ENCODE measurements at regions not wholly inside any gene's neighbourhood (a gene's known extent, or its start where the extent isn't known, plus 50 kb on each side); places are given as distances from the start of the nearest gene placed in this dataset.

DNA sequence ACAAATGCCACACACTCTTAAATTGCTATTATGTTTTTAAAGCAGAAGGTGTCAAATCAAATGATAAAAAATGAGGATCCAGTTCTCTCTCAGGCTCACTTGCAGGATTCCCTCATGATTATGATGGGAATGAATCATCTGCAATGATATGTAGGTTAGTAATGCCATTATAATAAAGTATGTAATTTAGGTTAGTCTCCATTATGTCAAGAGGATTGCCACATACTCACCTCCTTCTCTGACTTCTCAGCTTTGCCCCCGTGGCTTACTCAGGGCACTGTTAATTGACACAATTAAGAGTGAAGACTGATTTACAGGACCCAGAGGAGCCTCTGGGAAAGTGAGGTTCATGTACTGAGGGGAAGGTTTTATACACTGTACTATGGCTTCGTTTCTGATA, 591.7 kb upstream of the NRSN1 start:
- Histone ChIP-seq H3K9ac (ENCODE audit: low read depth, low read length) (no peak overlapping the region), H3K9me3 (ENCODE audit: control insufficient read depth, insufficient read depth, low read length) (no peaks in the 10 kb centered on the region), H3K4me2 (ENCODE audit: low read depth, low read length) (no peak overlapping the region), H3K23ac (ENCODE audit: low read depth, low read length) (no peak overlapping the region), H3K36me3 (ENCODE audit: control insufficient read depth, insufficient read depth, low read length) (no peaks in the 10 kb centered on the region), H4K20me1 (ENCODE audit: insufficient read depth, low read length) (no peaks in the 10 kb centered on the region), H3K27me3 (ENCODE audit: control insufficient read depth, insufficient read depth, low read length) (no peaks in the 10 kb centered on the region), H3K4me3 (ENCODE audit: insufficient read depth, low read depth, low read length) (no peak overlapping the region), H3K18ac (ENCODE audit: low read depth, low read length) (no peak overlapping the region), H2AK9ac (replicated peaks; ENCODE audit: low read depth, low read length, poor library complexity) (no peak overlapping the region), H4K91ac (ENCODE audit: insufficient read depth, low read depth, low read length) (no peak overlapping the region), H3K4ac (ENCODE audit: low read depth, low read length) (no peak overlapping the region), H2BK5ac (ENCODE audit: low read depth, low read length, poor library complexity, severe bottlenecking) (no peak overlapping the region), H3K56ac (ENCODE audit: extremely low read depth, insufficient read depth, low read length) (no peak overlapping the region), H3K27ac (ENCODE audit: insufficient read depth, low read length) (no peak overlapping the region), H4K5ac (ENCODE audit: low read depth, low read length) (no peak overlapping the region), H3K9me1 (ENCODE audit: insufficient read depth, low read length) (no peaks in the 10 kb centered on the region), H2AK5ac (ENCODE audit: low read depth, low read length) (no peak overlapping the region), H3K4me1 (ENCODE audit: control insufficient read depth, insufficient read depth, low read length) (no peaks in the 10 kb centered on the region), H3K79me1 (ENCODE audit: low read depth in 1 of 2, low read length in 2 of 2) (no peaks in the 10 kb centered on the region), H2BK120ac (ENCODE audit: low read depth, low read length) (no peak overlapping the region), H2AFZ (replicated peaks; ENCODE audit: low read length, poor library complexity) (no peak overlapping the region), H2BK15ac (ENCODE audit: low read depth, low read length) (no peak overlapping the region), H2BK20ac (ENCODE audit: low read depth, low read length) (no peak overlapping the region), H3K14ac (replicated peaks; ENCODE audit: low read depth, low read length) (no peak overlapping the region), H4K8ac (ENCODE audit: low read depth in 2 of 2, low read length in 2 of 2) (no peak overlapping the region)
- WGBS, 2 experiments (ENCODE audit: extremely low coverage in 2 of 2, insufficient read length in 1 of 2): no CpG with 5 or more reads among the region's 2 CpGs
- POLR2A ChIA-PET (ENCODE audit: unreplicated experiment): no interaction called here
- no peak for TF ChIP-seq CHD1 (IDR thresholded peaks at IDR 0.05; ENCODE audit: low read depth, low read length)
- TF ChIP-seq POLR2A (IDR thresholded peaks at IDR 0.05; ENCODE audit: low read depth, low read length): no peak
- no peak for TF ChIP-seq RAD21 (IDR thresholded peaks at IDR 0.05; ENCODE audit: low read length)
- no peak for TF ChIP-seq CEBPB (IDR thresholded peaks at IDR 0.05; ENCODE audit: low read depth, low read length)
- TF ChIP-seq NFE2L2 (IDR thresholded peaks at IDR 0.05; ENCODE audit: low read depth, low read length): no peak
- no peak for TF ChIP-seq SMC3 (IDR thresholded peaks at IDR 0.05; ENCODE audit: low read depth, low read length)
- CTCF ChIA-PET: no interaction called here
- intact Hi-C loops (cut with micrococcal nuclease) (no loop called here), in situ Hi-C loops (cut with MboI; ENCODE audit: low sequenced_read_pairs) (no loop called here), dilution Hi-C loops (cut with HindIII; ENCODE audit: low sequenced_read_pairs, unreplicated experiment) (no loop called here)
- ATAC-seq (ENCODE audit: low read depth) (no peak), DNase-seq (no peak)
- no TSS peak for BruUV-seq (replicated peaks)
